ENCODE measurements at regions not wholly inside any gene's neighbourhood (a gene's known extent, or its start where the extent isn't known, plus 50 kb on each side); places are given as distances from the start of the nearest gene placed in this dataset.

DNA sequence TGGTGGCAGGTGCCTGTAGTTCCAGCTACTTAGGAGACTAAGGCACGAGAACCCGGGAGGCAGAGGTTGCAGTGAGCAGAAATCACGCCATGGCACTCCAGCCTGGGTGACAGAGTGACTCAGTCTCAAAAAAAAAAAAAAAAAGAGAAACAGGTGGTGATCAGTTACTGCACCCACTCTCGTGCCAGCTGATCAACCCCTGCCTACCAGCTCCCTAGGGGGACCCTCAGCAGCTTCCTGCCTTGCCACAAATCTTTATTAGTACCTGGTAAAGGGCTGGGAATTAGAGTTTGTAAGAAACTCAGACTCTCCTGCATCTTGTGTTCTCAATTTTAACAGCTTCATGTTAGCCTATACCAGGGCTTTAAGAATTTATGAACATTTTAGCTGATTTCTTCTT, 914.9 kb downstream of the EFNA5 start:
- no peaks in the 10 kb centered on the region for H3K27me3 ChIP-seq (ENCODE audit: insufficient read depth, low read length, poor library complexity, severe bottlenecking)
- no peak overlapping the region for H3K27ac ChIP-seq (ENCODE audit: low read depth, low read length)
- no peaks in the 10 kb centered on the region for H3K4me1 ChIP-seq (ENCODE audit: insufficient read depth, low read length)
- no peaks in the 10 kb centered on the region for H3K27me3 Mint-ChIP-seq
- no peaks in the 10 kb centered on the region for H3K4me1 Mint-ChIP-seq
- no peak overlapping the region for H3K4me3 Mint-ChIP-seq
- CTCF ChIA-PET, result no interaction called here
- POLR2A ChIA-PET, result no interaction called here
- H3K9me3 ChIP-seq (ENCODE audit: low read length), result no peaks in the 10 kb centered on the region
- H3K36me3 ChIP-seq (ENCODE audit: insufficient read depth, low read length), result no peaks in the 10 kb centered on the region
- peaks cover 0 to 6% (median 0%) of the 10 kb centered on the region in 5 donors for H3K9me3 Mint-ChIP-seq
- H3K27ac Mint-ChIP-seq, result no peak overlapping the region
- no peak for DNase-seq
- H3K4me3 ChIP-seq (ENCODE audit: low read length), result no peak overlapping the region
- no peaks in the 10 kb centered on the region for H3K36me3 Mint-ChIP-seq

DNA sequence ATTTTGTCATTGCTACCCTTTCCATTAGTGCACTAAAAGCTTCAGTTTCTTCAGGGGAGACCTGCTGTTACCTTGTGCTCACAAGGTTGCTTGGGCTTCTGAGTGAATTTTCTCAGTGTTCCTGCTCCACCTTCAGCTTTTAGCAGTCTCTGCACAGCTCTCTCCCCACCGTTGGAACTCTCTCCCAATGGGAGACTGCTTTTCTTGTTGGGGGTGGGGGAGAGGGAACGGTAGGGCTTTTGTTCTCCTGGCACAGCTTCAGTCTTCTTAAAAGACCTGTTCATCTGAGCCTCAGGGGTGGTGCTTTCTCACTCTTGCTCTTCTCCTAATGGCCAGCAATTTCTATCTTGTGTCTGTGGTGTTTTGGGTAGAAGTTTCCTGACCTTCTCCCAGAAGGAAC, 915.7 kb downstream of the EFNA5 start:
- no peak overlapping the region for H3K4me3 ChIP-seq (ENCODE audit: low read length)
- H3K4me1 ChIP-seq (ENCODE audit: insufficient read depth, low read length), result no peaks in the 10 kb centered on the region
- peaks cover 0 to 2% (median 0%) of the 10 kb centered on the region in 5 donors for H3K9me3 Mint-ChIP-seq
- H3K27me3 Mint-ChIP-seq, result no peaks in the 10 kb centered on the region
- H3K36me3 ChIP-seq (ENCODE audit: insufficient read depth, low read length), result no peaks in the 10 kb centered on the region
- no peak overlapping the region for H3K27ac ChIP-seq (ENCODE audit: low read depth, low read length)
- no peaks in the 10 kb centered on the region for H3K9me3 ChIP-seq (ENCODE audit: low read length)
- H3K4me1 Mint-ChIP-seq, result no peaks in the 10 kb centered on the region
- H3K27ac Mint-ChIP-seq, result no peak overlapping the region
- ChIA-PET POLR2A (no interaction called here), CTCF (no interaction called here)
- H3K4me3 Mint-ChIP-seq, result no peak overlapping the region
- H3K27me3 ChIP-seq (ENCODE audit: insufficient read depth, low read length, poor library complexity, severe bottlenecking), result no peaks in the 10 kb centered on the region
- DNase-seq, result no peak
- no peaks in the 10 kb centered on the region for H3K36me3 Mint-ChIP-seq

DNA sequence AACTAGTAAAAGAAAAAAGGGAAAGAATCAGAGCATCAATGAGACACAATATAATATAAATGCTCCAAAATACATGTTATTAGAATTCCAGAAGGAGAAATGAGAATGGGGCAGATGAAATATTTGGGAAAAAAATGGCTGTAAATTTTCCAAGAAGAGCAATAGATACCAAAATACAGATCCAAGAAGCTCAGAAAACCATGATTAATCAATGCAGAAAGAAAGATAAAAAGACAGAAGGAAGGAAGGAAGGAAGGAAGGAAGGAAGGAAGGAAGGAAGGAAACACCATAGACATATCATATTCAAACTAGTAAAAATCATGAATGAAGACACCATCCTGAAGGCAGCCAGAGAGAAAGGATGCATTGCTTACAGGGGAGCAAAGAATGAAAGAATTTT, 920.9 kb downstream of the EFNA5 start:
- Mint-ChIP-seq H3K27ac (peak overlapping the region in 1 of 8 donors; percentile 42), H3K36me3 (no peaks in the 10 kb centered on the region), H3K4me1 (no peaks in the 10 kb centered on the region), H3K27me3 (no peaks in the 10 kb centered on the region), H3K9me3 (peaks cover 0 to 7% (median 0%) of the 10 kb centered on the region in 5 donors), H3K4me3 (no peak overlapping the region)
- CTCF ChIA-PET, result no interaction called here
- Histone ChIP-seq H3K4me1 (ENCODE audit: insufficient read depth, low read length) (no peaks in the 10 kb centered on the region), H3K36me3 (ENCODE audit: insufficient read depth, low read length) (no peaks in the 10 kb centered on the region), H3K27me3 (ENCODE audit: insufficient read depth, low read length, poor library complexity, severe bottlenecking) (no peaks in the 10 kb centered on the region), H3K27ac (ENCODE audit: low read depth, low read length) (no peak overlapping the region), H3K4me3 (ENCODE audit: low read length) (no peak overlapping the region), H3K9me3 (ENCODE audit: low read length) (no peaks in the 10 kb centered on the region)
- POLR2A ChIA-PET, result no interaction called here
- no peak for DNase-seq

DNA sequence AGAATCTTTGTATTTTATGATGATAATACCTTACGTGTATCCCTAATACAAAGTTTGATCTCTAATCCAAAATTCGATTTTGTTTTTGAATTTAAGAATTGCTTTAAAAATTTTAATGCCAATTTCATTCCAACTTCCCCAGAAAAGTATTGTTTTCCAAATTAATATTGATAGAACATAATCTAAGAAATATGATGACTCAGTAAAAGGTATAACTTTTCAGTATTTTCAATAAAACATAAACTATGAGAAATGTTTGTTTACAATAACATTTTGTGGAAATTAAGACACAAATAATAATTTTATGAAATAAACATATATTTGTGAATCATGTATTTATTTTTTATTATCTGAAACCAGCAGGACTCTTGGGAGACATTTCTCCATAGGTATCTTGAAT, 931.6 kb downstream of the EFNA5 start:
- ChIA-PET POLR2A (no interaction called here), CTCF (no interaction called here)
- no peak overlapping the region for H3K27ac Mint-ChIP-seq
- no peak for DNase-seq
- peaks cover 0 to 2% of the 10 kb centered on the region in 2 donors for H3K27me3 Mint-ChIP-seq
- no peaks in the 10 kb centered on the region for H3K27me3 ChIP-seq (ENCODE audit: insufficient read depth, low read length, poor library complexity, severe bottlenecking)
- H3K4me1 Mint-ChIP-seq, result no peaks in the 10 kb centered on the region
- no peaks in the 10 kb centered on the region for H3K4me1 ChIP-seq (ENCODE audit: insufficient read depth, low read length)
- H3K9me3 Mint-ChIP-seq, result peaks cover 0 to 23% (median 1%) of the 10 kb centered on the region in 5 donors
- no peak overlapping the region for H3K27ac ChIP-seq (ENCODE audit: low read depth, low read length)
- no peaks in the 10 kb centered on the region for H3K9me3 ChIP-seq (ENCODE audit: low read length)
- H3K4me3 ChIP-seq (ENCODE audit: low read length), result no peak overlapping the region
- H3K4me3 Mint-ChIP-seq, result no peak overlapping the region
- no peaks in the 10 kb centered on the region for H3K36me3 Mint-ChIP-seq
- H3K36me3 ChIP-seq (ENCODE audit: insufficient read depth, low read length), result no peaks in the 10 kb centered on the region

DNA sequence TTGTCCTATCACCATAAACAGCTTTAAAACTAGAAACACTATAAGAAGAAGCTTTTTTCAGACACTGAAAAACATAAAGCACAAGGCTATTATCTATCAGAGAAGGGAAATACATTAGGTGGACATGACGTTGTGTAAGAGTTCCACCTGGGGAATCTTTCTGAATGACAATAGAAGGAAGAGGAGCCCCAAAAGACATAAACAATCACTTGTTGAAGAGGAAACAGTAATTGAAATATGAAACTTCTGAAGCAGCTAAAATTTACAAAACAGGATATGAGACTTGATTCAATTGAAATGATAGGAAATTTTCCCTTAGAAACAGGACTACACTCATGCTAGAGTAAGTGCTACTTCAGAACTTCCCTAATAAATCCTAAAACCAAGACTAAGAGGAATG, 933.6 kb downstream of the EFNA5 start:
- ChIA-PET POLR2A (no interaction called here), CTCF (no interaction called here)
- H3K27ac Mint-ChIP-seq, result peak overlapping the region in 1 of 8 donors; percentile 9
- no peaks in the 10 kb centered on the region for H3K27me3 ChIP-seq (ENCODE audit: insufficient read depth, low read length, poor library complexity, severe bottlenecking)
- no peaks in the 10 kb centered on the region for H3K9me3 ChIP-seq (ENCODE audit: low read length)
- peaks cover 10 to 37% (median 14%) of the 10 kb centered on the region in 5 donors for H3K9me3 Mint-ChIP-seq
- H3K4me1 ChIP-seq (ENCODE audit: insufficient read depth, low read length), result no peaks in the 10 kb centered on the region
- H3K36me3 ChIP-seq (ENCODE audit: insufficient read depth, low read length), result no peaks in the 10 kb centered on the region
- H3K27ac ChIP-seq (ENCODE audit: low read depth, low read length), result no peak overlapping the region
- H3K27me3 Mint-ChIP-seq, result peaks cover 0 to 2% of the 10 kb centered on the region in 2 donors
- no peak overlapping the region for H3K4me3 ChIP-seq (ENCODE audit: low read length)
- no peaks in the 10 kb centered on the region for H3K36me3 Mint-ChIP-seq
- no peak for DNase-seq
- H3K4me1 Mint-ChIP-seq, result no peaks in the 10 kb centered on the region
- no peak overlapping the region for H3K4me3 Mint-ChIP-seq

DNA sequence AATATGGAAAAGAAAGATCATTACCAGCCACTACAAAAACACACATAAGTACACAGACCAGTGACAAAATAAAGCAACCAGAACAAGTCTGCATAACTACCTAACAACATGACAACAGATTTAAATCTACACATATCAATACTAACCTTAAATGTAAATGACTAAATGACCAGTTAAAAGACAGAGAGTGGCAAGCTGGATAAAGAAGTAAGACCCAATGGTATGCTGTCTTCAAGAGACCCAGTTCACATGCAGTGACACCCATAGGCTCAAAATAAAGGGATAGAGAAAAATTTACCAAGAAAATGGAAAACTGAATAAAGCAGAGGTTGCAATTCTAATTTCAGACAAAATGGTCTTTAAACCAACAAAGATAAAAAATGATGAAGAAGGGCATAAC, 938.1 kb downstream of the EFNA5 start:
- no peaks in the 10 kb centered on the region for H3K27me3 ChIP-seq (ENCODE audit: insufficient read depth, low read length, poor library complexity, severe bottlenecking)
- DNase-seq, result no peak
- no peak overlapping the region for H3K4me3 ChIP-seq (ENCODE audit: low read length)
- H3K9me3 Mint-ChIP-seq, result peaks cover 13 to 33% (median 19%) of the 10 kb centered on the region in 5 donors
- ChIA-PET POLR2A (no interaction called here), CTCF (no interaction called here)
- H3K27ac ChIP-seq (ENCODE audit: low read depth, low read length), result no peak overlapping the region
- no peak overlapping the region for H3K4me3 Mint-ChIP-seq
- no peaks in the 10 kb centered on the region for H3K36me3 Mint-ChIP-seq
- H3K36me3 ChIP-seq (ENCODE audit: insufficient read depth, low read length), result no peaks in the 10 kb centered on the region
- H3K9me3 ChIP-seq (ENCODE audit: low read length), result no peaks in the 10 kb centered on the region
- H3K27me3 Mint-ChIP-seq, result peaks cover 0 to 2% of the 10 kb centered on the region in 2 donors
- no peak overlapping the region for H3K27ac Mint-ChIP-seq
- H3K4me1 ChIP-seq (ENCODE audit: insufficient read depth, low read length), result no peaks in the 10 kb centered on the region
- no peaks in the 10 kb centered on the region for H3K4me1 Mint-ChIP-seq

DNA sequence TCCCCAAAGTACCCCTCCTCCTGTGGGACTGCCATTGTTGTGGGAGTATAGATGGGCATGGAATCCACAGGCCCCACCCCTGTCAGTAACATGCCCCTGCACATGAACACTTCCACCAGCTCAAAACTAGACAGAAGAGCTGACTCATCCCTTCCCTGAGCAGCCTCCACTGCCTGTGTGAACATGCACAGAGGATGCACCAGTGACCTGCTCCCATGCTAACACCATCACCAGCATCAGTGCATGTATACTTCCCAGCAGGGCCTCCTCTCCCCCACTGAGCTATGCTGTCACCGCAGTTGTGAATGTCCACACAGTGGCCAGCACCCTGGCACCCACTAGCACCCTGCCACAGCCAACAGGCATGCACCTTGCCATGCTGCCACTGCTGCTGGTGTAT, 939.8 kb downstream of the EFNA5 start:
- CTCF ChIA-PET, result no interaction called here
- Histone ChIP-seq H3K4me3 (ENCODE audit: low read length) (no peak overlapping the region), H3K36me3 (ENCODE audit: insufficient read depth, low read length) (no peaks in the 10 kb centered on the region), H3K9me3 (ENCODE audit: low read length) (no peaks in the 10 kb centered on the region), H3K27me3 (ENCODE audit: insufficient read depth, low read length, poor library complexity, severe bottlenecking) (no peaks in the 10 kb centered on the region), H3K4me1 (ENCODE audit: insufficient read depth, low read length) (no peaks in the 10 kb centered on the region), H3K27ac (ENCODE audit: low read depth, low read length) (no peak overlapping the region)
- Mint-ChIP-seq H3K4me3 (no peak overlapping the region), H3K27ac (no peak overlapping the region), H3K9me3 (peaks cover 15 to 33% (median 19%) of the 10 kb centered on the region in 5 donors), H3K27me3 (no peaks in the 10 kb centered on the region), H3K4me1 (no peaks in the 10 kb centered on the region), H3K36me3 (no peaks in the 10 kb centered on the region)
- DNase-seq, result no peak
- POLR2A ChIA-PET, result no interaction called here

DNA sequence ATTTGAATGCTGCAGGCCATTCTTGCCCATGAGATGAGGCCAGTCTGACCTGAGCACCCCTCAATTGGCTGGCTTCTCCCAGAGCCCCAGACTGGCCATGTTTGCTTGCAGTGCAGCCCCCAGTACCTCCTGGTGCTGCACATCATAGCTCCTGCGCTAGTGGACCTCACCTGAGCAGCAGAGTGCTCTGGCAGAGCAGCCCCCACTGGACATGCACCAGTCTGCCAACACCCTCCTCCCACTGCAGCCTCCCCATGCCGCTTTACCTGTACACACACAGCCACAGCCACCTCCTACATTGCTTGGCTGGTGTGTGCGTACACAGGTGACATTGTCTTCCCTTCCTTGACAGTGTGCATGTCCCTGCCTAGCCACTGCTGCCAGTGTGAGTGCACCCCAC, 940.2 kb downstream of the EFNA5 start:
- no peaks in the 10 kb centered on the region for H3K36me3 Mint-ChIP-seq
- no peaks in the 10 kb centered on the region for H3K27me3 ChIP-seq (ENCODE audit: insufficient read depth, low read length, poor library complexity, severe bottlenecking)
- POLR2A ChIA-PET, result no interaction called here
- H3K27me3 Mint-ChIP-seq, result no peaks in the 10 kb centered on the region
- H3K27ac ChIP-seq (ENCODE audit: low read depth, low read length), result no peak overlapping the region
- H3K9me3 ChIP-seq (ENCODE audit: low read length), result no peaks in the 10 kb centered on the region
- H3K27ac Mint-ChIP-seq, result no peak overlapping the region
- H3K4me3 Mint-ChIP-seq, result no peak overlapping the region
- no peaks in the 10 kb centered on the region for H3K4me1 Mint-ChIP-seq
- no peak overlapping the region for H3K4me3 ChIP-seq (ENCODE audit: low read length)
- CTCF ChIA-PET, result no interaction called here
- no peak for DNase-seq
- H3K4me1 ChIP-seq (ENCODE audit: insufficient read depth, low read length), result no peaks in the 10 kb centered on the region
- peaks cover 15 to 31% (median 19%) of the 10 kb centered on the region in 5 donors for H3K9me3 Mint-ChIP-seq
- no peaks in the 10 kb centered on the region for H3K36me3 ChIP-seq (ENCODE audit: insufficient read depth, low read length)

DNA sequence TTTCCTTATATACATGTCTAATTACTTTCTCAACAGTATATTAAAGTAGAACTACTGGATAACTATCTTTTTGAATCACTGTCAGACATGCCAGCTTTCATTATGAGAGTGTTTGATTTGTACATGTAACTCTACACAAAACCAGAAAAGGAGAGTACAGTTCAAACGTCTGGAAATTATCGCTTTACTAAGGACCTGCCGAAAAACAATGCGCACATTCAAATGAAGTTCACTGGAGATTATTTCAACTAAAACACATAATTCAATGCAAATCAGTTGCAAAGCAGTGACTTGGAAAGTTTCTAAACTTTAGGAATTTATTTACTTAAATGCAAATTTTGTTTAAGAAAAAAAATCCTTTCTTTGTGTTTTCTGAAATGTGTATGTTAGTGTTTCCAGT, 942.5 kb downstream of the EFNA5 start:
- Histone ChIP-seq H3K36me3 (ENCODE audit: insufficient read depth, low read length) (no peaks in the 10 kb centered on the region), H3K4me3 (ENCODE audit: low read length) (no peak overlapping the region), H3K27ac (ENCODE audit: low read depth, low read length) (no peak overlapping the region), H3K4me1 (ENCODE audit: insufficient read depth, low read length) (no peaks in the 10 kb centered on the region), H3K9me3 (ENCODE audit: low read length) (no peaks in the 10 kb centered on the region), H3K27me3 (ENCODE audit: insufficient read depth, low read length, poor library complexity, severe bottlenecking) (no peaks in the 10 kb centered on the region)
- no peak overlapping the region for H3K27ac Mint-ChIP-seq
- H3K9me3 Mint-ChIP-seq, result peaks cover 12 to 18% (median 13%) of the 10 kb centered on the region in 5 donors
- H3K4me3 Mint-ChIP-seq, result no peak overlapping the region
- ChIA-PET CTCF (no interaction called here), POLR2A (no interaction called here)
- H3K27me3 Mint-ChIP-seq, result no peaks in the 10 kb centered on the region
- DNase-seq, result no peak
- no peaks in the 10 kb centered on the region for H3K4me1 Mint-ChIP-seq
- no peaks in the 10 kb centered on the region for H3K36me3 Mint-ChIP-seq

Data from CD8-positive, alpha-beta memory T cell (primary cell).